ENCODE measurements at regions not wholly inside any gene's neighbourhood (a gene's known extent, or its start where the extent isn't known, plus 50 kb on each side); places are given as distances from the start of the nearest gene placed in this dataset.

- H3K9me3 ChIP-seq (replicated peaks; ENCODE audit: control insufficient read depth, insufficient read depth, low read length): no peaks in the 10 kb centered on the region
- in situ Hi-C loops (cut with MboI) (no loop called here), intact Hi-C loops (cut with micrococcal nuclease; ENCODE audit: unreplicated experiment) (no loop called here)
- ChIA-PET POLR2A (no interaction called here), SMC1A (ENCODE audit: uncharacterized antibody, unreplicated experiment) (interaction anchor here (0.6 to 0.7 kb wide), 2 partner anchors 75 to 207 kb away, joined by 3 to 4 read pairs; no protein-coding TSS in a partner anchor), CTCF (interaction anchor here (1.4 kb wide), 1 partner anchor 499 kb away, joined by 3 read pairs; no protein-coding TSS in a partner anchor), RAD21 (ENCODE audit: unreplicated experiment) (no interaction called here)
- H3K4me3 ChIP-seq: no peak overlapping the region
- BruUV-seq (replicated peaks): no TSS peak
- no peak overlapping the region for H3K4me2 ChIP-seq (ENCODE audit: control insufficient read depth, insufficient read depth)
- ATAC-seq (no peak), FAIRE-seq (no peak), DNase-seq (ENCODE audit: low read depth, low spot score) (no peak)
- 0% methylated on average over 2 of the region's 2 CpGs for WGBS (ENCODE audit: insufficient coverage, insufficient replicate concordance, low lambda C conversion rate, missing lambda C conversion rate)
- H3K27ac ChIP-seq (ENCODE audit: control insufficient read depth, insufficient read depth): no peak overlapping the region
- no peaks in the 10 kb centered on the region for H3K36me3 ChIP-seq (ENCODE audit: control insufficient read depth in 2 of 2, insufficient read depth in 2 of 2, low read length in 1 of 2)
- H3K79me2 ChIP-seq (ENCODE audit: control insufficient read depth, insufficient read depth, low read length): no peaks in the 10 kb centered on the region
- H3K4me1 ChIP-seq (ENCODE audit: control insufficient read depth, insufficient read depth, low read length): no peaks in the 10 kb centered on the region
- no peak overlapping the region for H2AFZ ChIP-seq (ENCODE audit: control insufficient read depth, low read depth, low read length)
- H3K9ac ChIP-seq (ENCODE audit: control insufficient read depth, insufficient read depth, low read length): no peak overlapping the region
- H3K27me3 ChIP-seq (replicated peaks in 1 of 2; ENCODE audit: control insufficient read depth in 2 of 2, insufficient read depth in 2 of 2, low read length in 1 of 2): peaks cover 0 to 2% of the 10 kb centered on the region in 2 experiments; a peak in 1 of 4 replicates
- H4K20me1 ChIP-seq (ENCODE audit: control insufficient read depth, insufficient read depth): no peaks in the 10 kb centered on the region
- TF ChIP-seq SREBF2 (IDR thresholded peaks at IDR 0.05; ENCODE audit: low read length) (no peak), SIX5 (IDR thresholded peaks at IDR 0.05; ENCODE audit: low read depth, low read length, severe bottlenecking) (no peak)
These were observed 202.8 kb downstream of the EMX2 start for GRCh38 chr10:117745301-117745700.

DNA sequence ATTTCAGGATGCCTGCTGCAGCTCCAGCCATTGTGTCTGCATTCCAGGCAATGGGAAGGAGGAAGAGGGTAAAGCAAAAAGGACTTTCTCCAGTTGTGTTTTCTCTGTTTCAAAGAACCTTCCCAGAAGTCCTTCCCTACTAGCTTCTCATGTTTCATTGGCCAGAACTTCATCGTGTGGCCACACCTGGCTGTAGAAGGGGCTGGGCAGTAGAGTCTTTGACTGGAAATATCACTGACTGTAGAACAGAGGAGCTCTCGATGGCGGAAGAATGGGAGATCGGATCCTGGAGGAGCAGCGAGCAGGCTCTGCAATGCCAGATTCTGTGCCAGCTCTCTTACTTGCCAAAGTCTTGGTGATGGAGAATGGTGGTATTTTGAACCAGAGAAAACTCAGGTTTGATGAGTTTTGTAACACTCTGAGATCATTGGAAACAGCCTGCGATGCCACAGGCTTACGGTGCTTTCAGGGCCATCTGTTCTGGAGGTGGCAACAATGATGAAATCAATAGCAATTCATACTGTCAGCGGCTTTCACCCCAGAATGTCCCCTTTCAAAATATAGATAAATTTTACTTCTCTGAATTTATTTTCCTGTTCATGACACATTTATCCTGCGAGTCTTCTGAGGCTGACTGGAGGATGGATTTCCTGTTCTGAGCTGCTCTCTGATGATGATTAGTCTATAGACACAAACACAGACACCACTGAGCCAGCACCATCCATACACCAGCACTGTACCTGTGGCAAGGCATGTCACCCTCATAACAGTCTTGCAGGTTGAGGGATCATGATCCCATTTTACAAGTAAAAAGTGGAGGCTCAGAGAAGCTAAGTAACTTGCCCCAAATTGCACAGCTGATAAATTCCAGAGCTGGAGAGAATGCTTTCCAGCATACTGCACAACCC lies 204.2 kb downstream of the EMX2 start:
- no TSS peak for BruUV-seq (replicated peaks)
- no peak overlapping the region for H3K9ac ChIP-seq (ENCODE audit: control insufficient read depth, insufficient read depth, low read length)
- no peak for DNase-seq (ENCODE audit: low read depth, low spot score)
- H3K9me3 ChIP-seq (replicated peaks; ENCODE audit: control insufficient read depth, insufficient read depth, low read length): no peaks in the 10 kb centered on the region
- CTCF ChIA-PET: interaction anchor here (0.6 to 1.4 kb wide), 3 partner anchors 250 to 567 kb away, joined by 3 read pairs; no protein-coding TSS in a partner anchor
- ATAC-seq: no peak
- no peaks in the 10 kb centered on the region for H3K36me3 ChIP-seq (ENCODE audit: control insufficient read depth in 2 of 2, insufficient read depth in 2 of 2, low read length in 1 of 2)
- H4K20me1 ChIP-seq (ENCODE audit: control insufficient read depth, insufficient read depth): no peaks in the 10 kb centered on the region
- no peak overlapping the region for H2AFZ ChIP-seq (ENCODE audit: control insufficient read depth, low read depth, low read length)
- H3K4me1 ChIP-seq (ENCODE audit: control insufficient read depth, insufficient read depth, low read length): no peaks in the 10 kb centered on the region
- no peaks in the 10 kb centered on the region for H3K79me2 ChIP-seq (ENCODE audit: control insufficient read depth, insufficient read depth, low read length)
- TF ChIP-seq RAD51 (IDR thresholded peaks at IDR 0.05) (no peak), MEF2A (IDR thresholded peaks at IDR 0.05; ENCODE audit: insufficient read depth, low read depth, low read length) (no peak), SMC3 (IDR thresholded peaks at IDR 0.05; ENCODE audit: borderline replicate concordance, low read length) (no peak), SREBF1 (IDR thresholded peaks at IDR 0.05; ENCODE audit: low read length) (no peak), ZBED1 (IDR thresholded peaks at IDR 0.05; ENCODE audit: borderline replicate concordance) (no peak), MAX (IDR thresholded peaks at IDR 0.05; ENCODE audit: low read depth, low read length) (no peak), ATF7 (IDR thresholded peaks at IDR 0.05; ENCODE audit: low read depth) (no peak), FOXM1 (IDR thresholded peaks at IDR 0.05; ENCODE audit: low read depth, low read length) (no peak), SUZ12 (IDR thresholded peaks at IDR 0.05; ENCODE audit: unreplicated experiment) (no peak), SIX5 (IDR thresholded peaks at IDR 0.05; ENCODE audit: low read depth, low read length, severe bottlenecking) (no peak), HDAC2 (IDR thresholded peaks at IDR 0.05) (no peak)
- TF ChIP-seq, protein P1, sequence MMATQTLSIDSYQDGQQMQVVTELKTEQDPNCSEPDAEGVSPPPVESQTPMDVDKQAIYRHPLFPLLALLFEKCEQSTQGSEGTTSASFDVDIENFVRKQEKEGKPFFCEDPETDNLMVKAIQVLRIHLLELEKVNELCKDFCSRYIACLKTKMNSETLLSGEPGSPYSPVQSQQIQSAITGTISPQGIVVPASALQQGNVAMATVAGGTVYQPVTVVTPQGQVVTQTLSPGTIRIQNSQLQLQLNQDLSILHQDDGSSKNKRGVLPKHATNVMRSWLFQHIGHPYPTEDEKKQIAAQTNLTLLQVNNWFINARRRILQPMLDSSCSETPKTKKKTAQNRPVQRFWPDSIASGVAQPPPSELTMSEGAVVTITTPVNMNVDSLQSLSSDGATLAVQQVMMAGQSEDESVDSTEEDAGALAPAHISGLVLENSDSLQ (IDR thresholded peaks at IDR 0.05): no peak
- H3K4me3 ChIP-seq: no peak overlapping the region
- SMC1A ChIA-PET (ENCODE audit: uncharacterized antibody, unreplicated experiment): interaction anchor here (1.1 kb wide), 1 partner anchor 8 kb away, joined by 4 read pairs; no protein-coding TSS in a partner anchor
- whole genome bisulfite sequencing (ENCODE audit: insufficient coverage, insufficient replicate concordance, low lambda C conversion rate, missing lambda C conversion rate): 47% methylated on average over 9 of the region's 9 CpGs
- RAD21 ChIA-PET (ENCODE audit: unreplicated experiment): interaction anchor here (1.4 kb wide), 1 partner anchor 20 kb away, joined by 3 read pairs; no protein-coding TSS in a partner anchor
- POLR2A ChIA-PET: no interaction called here
- H3K4me2 ChIP-seq (ENCODE audit: control insufficient read depth, insufficient read depth): no peak overlapping the region
- in situ Hi-C loops (cut with MboI) (no loop called here), intact Hi-C loops (cut with micrococcal nuclease; ENCODE audit: unreplicated experiment) (no loop called here)
- H3K27me3 ChIP-seq (replicated peaks in 1 of 2; ENCODE audit: control insufficient read depth in 2 of 2, insufficient read depth in 2 of 2, low read length in 1 of 2): peaks cover 0 to 2% of the 10 kb centered on the region in 2 experiments; a peak in 1 of 4 replicates
- H3K27ac ChIP-seq (ENCODE audit: control insufficient read depth, insufficient read depth): no peak overlapping the region
- FAIRE-seq: no peak

Data from GM12878 (cell line).